Glomerular visceral epithelial cell (primary cell): ENCODE measurements at regions not wholly inside any gene's neighbourhood (a gene's known extent, or its start where the extent isn't known, plus 50 kb on each side); places are given as distances from the start of the nearest gene placed in this dataset.

Experiments
- DNase-seq: peaks from one replicate; pipeline ENCODE4 v3.0.0-alpha.2; 2016; ENCODE audit errors: extremely low spot score

DNA sequence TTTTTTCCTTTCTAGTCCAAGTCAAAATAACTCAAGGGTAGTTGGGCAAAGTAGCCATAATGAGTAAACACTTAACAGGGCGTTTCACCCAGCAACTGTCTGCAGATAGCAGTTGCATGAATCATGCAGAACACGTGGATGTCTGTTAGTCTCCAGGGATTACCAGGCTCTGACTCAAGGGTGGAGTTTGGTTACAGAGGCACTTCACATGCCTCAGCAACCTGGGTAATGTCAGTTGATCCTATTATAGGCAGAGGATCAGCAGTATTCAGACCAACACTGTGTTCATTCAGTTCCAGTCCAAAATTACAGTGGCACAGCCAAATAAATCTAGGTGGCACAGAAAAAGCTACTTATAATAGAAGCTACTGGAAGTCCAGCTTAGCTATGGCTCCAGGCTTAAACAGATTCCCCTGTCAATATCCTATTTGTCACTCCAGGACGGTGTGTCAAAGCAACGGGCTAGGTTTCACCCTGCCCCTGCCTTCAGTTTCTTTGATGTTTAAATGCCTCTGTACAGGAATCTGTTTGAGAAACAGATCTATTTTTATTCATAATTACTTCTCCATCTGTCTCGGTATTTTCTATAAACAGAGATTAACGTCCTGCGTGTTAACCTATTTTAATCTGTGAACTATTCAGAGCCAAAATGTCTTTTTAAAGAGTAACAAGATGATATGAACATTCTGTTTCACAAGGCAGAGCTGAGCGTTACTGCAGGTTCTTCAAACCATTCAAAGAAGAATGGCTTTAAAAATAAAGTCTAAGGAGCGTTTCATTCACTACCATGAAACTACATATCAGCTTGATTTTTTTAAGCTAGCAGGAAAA, 162.6 kb upstream of the AKR1E2 start:
- DNase-seq: peak; percentile 96

DNA sequence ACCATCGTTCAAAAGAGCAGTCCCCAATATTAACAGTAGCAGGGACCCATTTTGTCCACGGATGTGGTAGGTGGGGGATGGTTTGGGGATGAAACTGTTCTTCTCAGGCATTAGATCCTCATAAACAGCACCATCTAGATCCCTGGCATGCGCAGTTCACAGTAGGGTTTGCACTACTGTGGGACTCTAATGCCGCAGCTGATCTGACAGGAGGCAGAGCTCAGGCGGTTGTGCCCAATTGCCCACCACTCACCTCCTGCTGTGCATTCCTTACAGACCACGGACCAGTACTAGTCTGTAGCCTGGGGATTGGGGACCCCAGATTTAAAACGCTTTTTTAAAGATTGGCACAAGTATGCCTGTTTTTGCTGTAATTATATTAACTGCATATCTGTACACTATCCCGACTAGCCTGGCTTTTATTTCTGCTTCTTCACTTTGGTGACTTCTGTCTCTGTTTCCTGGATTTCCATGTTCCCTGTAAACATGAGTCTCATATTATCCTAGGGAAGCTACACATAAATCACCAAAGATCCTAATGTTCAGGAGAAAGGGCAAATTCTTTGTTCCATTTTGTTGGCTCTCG, 163.3 kb upstream of the AKR1E2 start:
- DNase-seq: peak; percentile 79

DNA sequence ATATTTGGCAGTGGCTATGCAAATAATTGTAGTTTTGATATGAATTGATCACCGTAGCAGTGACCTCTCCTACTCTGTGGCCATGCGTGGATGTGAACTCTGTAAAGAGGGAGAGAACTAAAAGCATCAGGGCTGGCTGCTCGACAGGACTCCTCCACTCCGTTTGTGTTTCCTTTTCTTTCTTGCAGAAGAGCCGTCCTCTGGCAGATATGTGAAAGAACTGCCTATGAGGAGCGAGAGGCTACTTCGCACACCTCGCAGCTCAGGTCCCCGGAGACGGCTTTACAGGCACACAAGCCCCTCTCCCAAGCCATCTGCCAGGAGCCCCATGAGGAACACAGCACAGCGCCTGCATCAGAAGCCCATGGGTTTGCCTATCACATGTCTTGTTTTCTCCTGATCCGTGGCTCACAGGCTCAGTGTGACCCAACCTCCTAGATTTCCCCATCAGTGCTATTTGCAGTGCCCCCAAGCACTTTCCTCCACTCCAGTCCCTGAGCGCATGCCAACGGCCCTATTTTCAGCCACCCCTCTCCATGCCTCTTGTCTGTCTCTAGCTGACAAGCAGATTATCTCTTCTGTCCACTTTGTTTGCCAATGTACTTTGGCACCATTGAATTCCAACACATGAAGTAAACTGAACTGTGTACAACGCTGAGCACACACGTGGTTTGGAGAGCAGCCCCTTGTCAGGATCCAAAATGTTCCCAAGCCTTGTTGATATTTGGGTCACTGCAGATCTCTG, 164.3 kb upstream of the AKR1E2 start:
- DNase-seq: no peak

DNA sequence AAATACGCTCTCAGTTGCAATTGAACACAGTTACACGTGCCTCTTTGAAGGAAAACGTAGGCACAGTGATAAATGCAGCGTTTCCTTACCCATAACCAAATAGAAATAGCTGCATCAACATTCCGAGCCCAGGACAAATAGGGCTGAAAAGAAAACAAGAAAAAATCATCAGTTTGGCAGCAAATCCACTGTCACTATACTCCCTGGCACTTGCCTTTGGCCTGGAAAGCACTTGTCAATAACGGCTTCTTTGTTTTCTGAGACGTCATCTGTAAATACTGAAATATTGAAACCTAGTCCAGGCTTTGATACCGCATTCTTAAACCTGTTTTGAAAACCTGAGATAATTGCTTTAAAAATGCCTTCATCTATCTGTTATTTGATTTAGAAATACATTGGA, 167.2 kb upstream of the AKR1E2 start:
- DNase-seq: no peak

DNA sequence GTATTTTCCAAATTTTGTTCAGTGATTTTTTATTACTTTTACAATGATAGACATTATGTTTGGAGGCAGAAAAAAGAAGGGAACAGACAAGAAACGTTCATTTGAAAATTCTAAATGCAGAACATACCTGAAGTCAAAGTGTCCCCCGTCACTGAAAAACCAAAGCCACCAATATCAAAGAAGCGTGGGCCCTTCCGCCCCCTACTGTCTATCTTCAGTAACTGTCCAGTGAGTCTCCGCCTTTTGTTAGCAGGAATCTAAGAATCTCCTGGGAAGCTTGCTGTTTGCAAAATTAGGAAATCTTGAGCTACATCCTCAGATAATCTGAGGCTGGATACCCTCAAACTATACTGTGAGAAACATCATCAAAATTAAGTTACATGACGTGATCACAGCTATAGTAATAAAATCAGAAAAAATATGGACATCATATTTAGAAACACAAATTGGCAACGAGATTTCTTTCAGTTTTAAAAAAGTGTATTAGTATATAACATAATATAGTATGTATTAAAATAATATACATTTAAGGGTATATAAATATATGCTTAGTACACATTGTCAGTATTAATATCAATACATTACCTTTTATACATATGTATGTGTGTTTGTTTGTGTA, 169.3 kb upstream of the AKR1E2 start:
- peak; percentile 57 for DNase-seq

DNA sequence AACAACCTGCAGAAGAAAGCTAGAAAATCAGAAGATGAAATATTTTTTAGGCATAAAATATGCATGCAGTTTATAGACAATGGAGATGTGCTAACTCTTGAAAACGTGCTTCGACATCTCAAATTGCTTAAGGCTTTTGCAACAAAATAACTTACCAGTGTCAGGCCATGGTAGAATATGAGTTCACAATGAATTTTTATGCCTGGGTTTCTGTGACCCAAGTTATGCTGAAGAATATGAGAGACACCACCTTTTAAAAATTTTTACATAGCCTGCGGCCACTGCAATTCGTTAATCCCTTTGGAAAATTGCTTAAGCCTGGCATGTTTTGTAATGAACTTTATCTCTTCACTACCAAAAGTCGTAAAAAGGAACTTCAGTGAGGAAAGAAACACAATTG, 170.1 kb upstream of the AKR1E2 start:
- DNase-seq: no peak

DNA sequence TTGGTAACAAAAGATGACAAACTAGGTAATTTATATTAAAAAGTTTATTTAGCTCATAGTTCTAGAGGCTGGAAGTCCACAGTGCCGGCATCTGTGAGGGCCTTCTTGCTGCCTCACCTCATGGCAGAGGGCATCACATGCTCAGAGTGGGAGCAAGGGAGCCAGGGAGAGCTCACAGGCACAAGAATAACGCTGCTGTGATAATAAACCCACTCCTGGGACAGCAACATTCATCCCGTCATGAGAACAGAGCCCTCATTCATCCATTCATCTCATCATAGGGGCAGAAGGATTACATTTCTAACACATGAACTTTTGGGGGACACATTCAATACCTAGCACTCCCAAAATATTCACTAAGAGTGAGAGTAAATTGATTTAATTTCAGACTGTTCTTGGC, 170.6 kb upstream of the AKR1E2 start:
- no peak for DNase-seq

DNA sequence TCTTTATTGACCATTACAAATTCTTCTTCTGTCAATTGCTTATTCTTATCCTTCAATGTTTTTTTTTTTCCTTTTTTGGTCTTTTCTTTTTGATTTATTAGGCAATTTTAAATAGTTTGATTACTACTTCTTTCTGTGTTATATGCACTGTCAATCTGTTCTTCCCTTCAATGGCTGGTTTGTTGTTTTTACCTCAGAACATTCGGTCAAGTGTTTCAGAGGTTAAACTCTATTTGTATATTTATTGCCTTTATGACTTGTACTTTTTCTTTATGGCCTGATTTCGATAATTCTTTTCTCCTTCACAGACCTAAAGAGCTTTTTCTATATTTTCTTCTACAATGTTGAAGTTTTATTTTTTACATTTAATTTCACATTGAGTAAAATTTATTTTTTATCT, 171.5 kb upstream of the AKR1E2 start:
- no peak for DNase-seq

DNA sequence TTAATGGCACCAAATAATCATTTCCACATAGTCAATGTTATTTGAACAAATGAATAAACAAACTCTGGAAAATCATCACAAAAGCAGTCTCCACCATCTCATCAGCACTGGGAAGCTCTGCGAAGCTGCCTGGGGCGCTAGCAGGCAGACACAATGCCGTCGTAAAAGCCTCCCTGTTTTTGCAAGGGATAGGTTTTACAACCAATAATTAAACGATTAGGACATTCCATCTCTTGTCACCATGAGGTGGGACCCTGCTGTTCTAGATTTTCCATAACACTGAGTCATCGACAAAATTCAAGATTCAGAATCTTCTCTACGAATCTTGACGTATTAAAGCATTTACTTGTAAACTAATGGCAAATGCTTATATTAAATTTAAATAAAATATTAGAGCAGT, 172.8 kb upstream of the AKR1E2 start:
- DNase-seq: no peak

DNA sequence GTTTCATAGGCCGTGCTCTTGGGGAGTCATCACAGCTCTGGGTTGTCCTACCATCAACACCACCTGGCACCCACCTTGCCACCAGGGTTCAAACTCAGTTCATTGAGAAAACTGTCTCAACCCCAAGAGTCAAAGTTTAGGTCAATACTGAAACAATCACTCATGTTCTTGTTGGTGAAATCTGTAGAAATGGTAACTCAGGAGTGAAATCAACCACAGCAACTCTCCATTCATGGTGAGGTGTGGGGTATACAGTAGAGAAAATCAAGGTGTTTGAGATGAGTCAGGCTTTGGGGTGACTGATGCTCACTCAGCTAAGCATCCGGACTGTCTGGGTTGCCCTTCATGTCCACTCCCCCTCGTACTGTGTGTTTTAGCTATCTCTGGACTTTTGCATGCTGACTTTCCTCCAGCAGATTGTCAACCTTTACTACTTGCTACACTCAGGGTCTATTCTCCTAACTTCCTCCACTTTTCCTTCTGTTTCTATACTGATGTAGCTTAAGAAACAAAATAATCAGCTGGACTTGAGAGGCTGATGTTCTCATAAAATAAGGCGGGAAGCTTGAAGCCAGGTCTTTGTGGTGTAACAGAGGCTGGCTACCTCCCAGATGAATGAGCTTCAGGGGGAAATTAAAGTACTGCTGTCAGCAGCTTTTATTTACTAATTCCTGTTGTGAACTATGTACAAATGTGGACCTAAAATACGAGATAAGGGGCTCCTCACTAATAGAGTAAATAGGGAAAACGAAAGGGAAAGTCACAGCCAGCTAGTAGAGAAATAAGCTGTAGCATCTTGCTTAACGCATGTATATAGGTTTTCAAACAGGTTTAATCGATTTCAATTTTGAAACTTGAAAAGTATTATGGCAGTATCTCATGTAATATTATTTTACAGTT, 173.6 kb upstream of the AKR1E2 start:
- DNase-seq: no peak

DNA sequence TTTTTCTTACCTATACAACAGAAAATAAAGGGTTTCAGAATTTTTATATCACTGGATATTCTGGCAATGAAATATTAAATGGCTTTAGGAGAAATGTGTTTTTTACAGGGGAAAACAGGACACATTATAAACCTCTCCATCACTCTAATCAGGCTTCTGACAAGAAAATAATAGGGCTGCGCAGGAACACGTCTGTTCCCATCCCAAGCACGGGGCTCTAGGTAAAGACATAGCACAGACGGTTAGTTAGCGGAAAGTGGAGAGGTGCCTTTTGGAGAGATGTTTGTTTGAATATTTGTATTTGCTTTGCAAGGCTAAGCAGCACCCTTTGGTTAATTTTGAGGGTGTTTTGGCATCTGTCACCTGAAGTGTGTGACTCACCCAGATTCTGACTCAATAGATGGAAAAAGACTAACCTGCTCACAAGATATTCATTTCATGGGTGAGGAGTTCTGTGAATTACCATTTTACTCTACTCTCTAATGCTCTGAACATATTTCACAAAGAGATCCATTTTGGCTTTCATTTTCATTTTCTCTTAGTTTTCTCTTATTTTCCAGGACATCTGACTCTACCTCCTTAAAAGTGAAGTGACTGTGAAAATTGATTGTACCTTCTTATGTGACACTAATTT, 174.5 kb upstream of the AKR1E2 start:
- no peak for DNase-seq

DNA sequence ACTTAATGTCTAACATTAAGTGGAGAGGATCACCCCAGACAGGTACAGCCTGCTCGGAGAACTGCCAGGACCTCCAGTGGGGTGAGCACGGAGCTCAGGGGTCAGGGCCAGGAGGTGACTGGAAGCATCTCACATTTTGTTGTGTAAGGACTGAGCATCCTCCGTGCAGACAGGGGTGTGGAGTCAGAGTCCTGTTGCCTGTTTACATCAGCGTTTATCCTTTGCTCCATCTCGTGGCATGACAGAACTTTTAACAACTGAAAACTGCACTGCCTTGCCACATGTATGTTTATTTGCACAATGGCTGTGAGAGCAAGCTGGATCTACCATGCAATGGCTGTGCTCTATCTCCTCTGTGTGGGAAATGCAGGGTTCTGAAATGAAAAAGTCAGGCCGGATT, 175.4 kb upstream of the AKR1E2 start:
- no peak for DNase-seq

DNA sequence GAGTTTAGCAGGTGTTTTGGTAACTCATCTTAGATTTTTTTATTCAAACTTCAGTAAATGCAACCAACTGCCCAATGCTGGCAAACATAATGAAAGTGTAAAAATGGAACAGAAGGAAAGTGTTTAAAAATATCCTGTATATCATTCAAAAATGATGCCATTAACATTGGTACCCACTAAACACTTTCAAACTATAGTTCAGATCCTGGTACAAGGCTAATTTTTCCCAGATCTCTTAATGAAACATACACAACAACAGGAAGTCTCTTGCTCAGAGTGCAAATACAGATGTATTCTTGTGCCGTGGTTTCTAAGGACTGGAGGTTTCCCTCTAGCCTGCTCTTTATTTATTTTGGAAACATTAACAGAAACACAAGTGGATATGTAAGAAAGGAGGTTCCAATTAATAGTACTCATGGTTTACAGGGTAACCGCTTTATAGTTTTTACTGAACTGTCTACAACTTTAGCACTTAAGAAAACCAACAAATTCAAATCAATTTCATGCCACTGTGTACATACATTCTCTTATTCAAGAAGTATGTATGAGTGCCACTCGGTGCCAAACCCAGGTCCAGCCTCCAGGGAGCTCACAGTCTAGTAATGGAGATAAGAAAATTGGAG, 176.0 kb upstream of the AKR1E2 start:
- DNase-seq: no peak

DNA sequence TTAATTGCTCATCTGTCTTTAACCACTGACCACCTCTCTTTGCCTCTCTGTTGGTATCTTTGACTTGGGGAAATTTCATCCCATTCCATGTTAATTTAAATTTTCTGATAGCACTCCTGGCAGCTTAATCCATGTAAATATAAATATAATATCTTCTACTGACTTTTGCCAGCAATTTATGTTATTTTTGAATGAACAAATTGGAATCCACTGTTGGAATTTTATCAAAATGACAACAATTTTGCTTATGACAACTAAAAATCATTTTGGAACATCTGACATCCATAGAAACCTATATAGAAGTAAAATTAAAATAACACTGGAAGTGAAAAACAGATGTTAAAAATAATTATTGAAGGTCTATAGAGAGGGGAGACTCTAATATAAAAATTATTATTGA, 176.5 kb upstream of the AKR1E2 start:
- DNase-seq: no peak

DNA sequence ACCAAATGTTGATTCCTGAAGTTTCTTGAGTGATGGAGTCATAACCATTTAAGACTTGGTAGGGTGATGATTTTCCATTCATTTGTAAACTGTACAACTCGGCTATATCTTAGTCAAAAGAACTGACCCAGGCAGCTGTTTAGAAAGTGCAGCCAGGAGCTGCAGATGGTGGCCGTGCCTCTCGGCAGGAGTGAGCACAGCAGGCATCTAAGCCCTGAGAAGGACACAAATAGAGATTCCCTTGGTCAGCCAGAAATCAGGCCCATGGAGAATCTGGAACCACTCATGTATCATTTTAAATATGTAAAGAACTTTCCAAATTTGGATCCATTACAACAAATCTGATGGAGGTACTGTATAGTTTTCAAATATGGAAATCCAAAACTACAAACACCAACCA, 177.0 kb upstream of the AKR1E2 start:
- DNase-seq: no peak

DNA sequence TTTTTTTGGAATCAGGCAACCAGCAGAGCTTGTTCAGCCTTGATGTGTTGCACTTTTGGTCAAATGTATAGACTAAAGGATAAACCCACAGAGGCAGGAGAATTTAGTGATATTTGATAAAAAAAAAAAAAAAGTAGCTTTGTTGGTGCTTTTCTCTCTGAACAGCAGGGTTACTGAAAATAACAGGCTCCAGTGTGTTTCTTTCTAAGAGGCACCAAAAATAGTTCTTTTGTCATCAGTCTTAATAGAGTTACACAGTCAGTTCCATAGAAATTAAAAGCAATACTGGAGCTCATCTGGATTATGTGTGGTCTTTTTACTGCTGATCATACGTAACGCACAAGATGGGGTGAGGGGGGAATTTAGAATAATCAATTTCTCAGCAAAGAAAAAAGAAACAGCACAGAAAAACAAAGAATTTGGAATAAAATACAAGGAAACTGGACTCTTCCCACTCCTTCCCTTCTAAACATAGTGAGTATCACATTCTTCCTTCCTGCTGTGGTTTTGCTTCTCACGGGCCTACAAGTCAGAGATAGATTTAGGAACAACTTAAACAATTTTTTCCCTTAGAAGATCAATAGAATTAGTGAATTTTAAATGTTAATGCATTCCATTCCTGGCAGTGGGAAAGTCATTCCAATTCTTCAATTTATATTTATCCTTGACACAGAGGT, 178.8 kb upstream of the AKR1E2 start:
- no peak for DNase-seq

DNA sequence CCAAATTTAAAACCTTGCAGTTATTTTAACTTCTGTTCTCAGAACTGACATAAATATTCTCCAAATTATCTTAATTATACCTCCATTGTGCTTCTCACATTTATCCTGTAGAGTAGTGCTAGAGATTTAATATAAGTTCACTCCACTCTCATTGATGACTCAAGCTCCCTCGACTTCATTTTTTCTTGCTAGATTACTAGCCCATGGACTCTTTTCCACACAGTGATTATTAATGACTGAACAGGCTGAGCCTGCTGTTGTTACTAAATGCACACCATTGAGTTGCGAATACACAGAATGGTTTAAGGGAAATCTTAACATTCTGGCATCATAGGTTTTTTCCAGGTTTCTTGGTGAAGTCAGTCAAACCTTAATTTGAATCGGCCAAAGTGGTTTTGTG, 179.5 kb upstream of the AKR1E2 start:
- DNase-seq: no peak

DNA sequence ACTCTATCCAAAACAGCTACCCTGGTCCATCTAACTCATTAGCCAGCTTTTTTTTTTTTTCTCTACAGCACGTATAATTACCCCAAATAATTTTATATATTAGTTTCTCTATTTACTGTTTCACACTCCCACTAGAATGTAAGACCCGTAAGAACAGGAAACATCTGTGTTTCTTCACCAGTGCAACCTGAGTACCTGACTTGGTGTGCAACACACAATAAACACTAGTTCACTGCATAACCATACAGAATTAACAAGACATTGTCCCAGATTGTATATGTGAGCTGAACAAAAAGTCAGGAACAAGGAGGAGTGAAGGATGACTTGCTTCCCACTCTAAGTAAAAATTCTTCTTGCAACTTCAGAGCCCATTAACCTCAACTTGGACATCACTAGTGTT, 180.2 kb upstream of the AKR1E2 start:
- DNase-seq: no peak

DNA sequence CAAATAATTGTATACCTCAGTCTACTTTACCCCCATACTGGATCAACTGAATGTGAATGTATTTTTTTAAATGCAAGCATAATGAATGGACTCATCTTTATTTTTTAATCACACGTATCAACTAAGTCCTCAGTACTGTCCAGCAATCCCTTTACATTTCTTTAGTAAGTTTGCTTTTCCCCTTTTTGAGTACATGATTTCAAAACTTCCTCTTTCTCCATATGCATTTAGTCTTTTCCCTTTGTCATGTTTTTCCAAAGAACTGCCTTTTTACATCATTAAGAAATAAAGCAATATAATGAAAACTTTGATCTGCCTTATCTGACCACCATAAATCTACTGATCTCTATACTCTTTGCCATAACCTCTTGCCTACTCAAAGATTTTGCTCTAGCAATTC, 182.5 kb upstream of the AKR1E2 start:
- no peak for DNase-seq

DNA sequence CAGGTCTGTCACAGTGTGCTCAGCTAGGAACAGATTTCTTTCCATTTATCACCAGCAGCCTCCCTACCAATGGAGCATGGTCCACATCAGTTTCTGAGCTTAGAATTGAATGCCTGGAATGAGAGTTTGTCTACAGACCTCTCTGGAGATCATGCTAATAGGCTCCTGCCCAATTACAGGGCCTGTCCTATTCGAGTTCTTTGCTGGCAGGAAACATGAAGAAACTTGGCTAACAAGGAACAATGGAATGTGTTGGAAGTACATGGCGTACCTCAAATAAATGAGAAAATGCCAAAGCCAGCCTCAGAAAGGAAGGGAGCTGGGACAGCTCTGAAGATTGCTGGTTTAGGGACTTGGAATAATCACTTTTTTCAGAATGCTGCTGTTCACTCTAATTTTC, 186.0 kb upstream of the AKR1E2 start:
- DNase-seq: no peak
